GM21447 (cell line): ENCODE measurements at regions not wholly inside any gene's neighbourhood (a gene's known extent, or its start where the extent isn't known, plus 50 kb on each side); places are given as distances from the start of the nearest gene placed in this dataset.

ENCODE experiments used
- ATAC-seq: cut with Tn5 transposase; IDR thresholded peaks from one replicate; pipeline ENCODE4 v1.9.1; 2021; ENCODE audit not compliant: unreplicated experiment

- ATAC-seq, result no peak
Observed at GRCh38 chr14:29205658-29206057, 439.1 kb downstream of the FOXG1 start.

GRCh38 chr14:29215853-29216252 is 449.3 kb downstream of the FOXG1 start:
- ATAC-seq, result no peak

- no peak for ATAC-seq
Observed at GRCh38 chr14:29216268-29217232, 450.0 kb downstream of the FOXG1 start.

- no peak for ATAC-seq
Observed at GRCh38 chr14:29217813-29218450, 451.3 kb downstream of the FOXG1 start.

GRCh38 chr14:29220072-29220471 is 453.5 kb downstream of the FOXG1 start:
- ATAC-seq, result no peak

DNA sequence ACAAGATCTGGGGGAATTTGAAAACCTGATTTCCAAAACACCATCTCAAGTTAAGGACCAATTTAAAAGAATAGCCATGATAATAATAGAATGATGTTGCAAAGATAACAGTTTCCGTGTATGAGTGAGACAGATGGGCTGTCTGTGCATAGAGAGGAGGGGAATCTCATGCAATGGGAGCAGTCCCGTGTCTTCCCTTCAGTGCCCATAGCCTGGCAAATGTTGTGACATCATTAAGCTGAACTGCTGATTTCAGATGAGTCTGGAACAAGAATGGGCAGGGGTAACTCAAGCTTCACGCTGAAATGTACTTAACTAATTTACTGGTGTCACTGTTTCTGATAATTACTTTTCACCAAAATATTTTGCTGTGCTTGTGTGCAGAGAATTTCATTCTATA is 454.0 kb downstream of the FOXG1 start:
- ATAC-seq, result no peak

GRCh38 chr14:29222006-29222405 is 455.4 kb downstream of the FOXG1 start:
- ATAC-seq, result no peak

DNA sequence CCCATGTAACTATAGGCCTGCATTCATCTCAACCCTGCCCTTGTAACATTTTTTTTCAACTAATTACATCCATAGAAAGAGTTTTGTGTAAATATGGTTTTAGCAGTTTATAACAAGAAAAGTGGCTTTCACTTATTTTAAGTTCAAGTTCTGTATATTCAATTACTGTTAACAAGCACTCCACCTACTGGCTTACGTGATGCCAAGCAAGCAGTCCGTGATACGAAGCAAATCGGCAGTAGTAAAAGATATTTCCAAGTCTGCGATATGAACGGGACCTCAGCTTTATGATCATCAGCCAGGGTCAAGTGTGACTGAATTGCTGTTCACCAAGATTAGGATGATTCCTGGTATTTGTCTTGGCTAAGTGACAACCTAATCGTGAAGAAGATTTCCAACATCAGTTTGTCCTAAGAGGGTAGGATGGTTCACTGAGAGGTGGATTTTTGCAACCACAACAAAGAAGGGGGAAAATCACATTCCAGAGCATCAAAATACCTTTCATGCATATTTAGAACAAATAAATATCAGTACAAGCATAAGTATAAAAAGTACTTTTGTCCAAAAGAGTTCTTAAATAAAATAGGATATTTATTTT is 456.2 kb downstream of the FOXG1 start:
- ATAC-seq, result no peak

- ATAC-seq, result no peak
Observed at GRCh38 chr14:29223947-29224346, 457.4 kb downstream of the FOXG1 start.

DNA sequence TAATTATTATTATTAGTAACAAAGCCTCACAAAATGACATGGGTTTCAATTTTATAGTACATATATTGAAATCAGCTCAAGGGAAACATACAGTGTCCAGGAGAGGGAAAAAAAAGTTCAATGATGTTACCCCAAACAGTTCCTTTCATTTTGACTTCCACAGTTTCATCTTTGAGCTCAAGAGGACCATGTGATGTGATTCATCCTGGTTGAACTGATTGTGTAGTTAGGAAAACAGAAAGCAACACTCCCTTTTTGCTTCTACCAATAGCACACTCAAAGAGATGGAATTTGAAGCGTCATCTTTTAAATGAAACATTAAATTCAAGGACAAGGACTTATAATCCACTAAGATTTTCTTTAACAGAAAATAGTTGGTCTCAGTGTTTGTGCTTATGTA is 461.0 kb downstream of the FOXG1 start:
- ATAC-seq, result no peak

DNA sequence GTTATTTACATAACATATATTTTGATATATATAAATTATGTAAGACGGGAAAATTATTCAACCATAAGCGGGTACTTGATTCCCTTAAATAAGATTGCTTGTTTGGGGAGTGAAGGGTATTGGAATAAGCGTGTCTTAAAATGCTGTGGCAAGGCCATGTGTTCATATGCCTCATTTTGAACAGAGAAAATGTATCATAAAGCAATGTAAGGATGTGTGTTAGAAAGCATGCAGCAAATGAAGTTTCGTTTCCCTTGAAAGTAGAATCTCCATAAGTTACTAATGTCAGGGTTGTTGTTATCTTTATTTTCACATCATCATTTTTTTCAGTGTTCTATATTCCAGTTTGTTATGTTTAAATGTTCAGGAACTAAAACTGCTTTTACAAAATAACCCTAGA is 465.6 kb downstream of the FOXG1 start:
- ATAC-seq, result no peak

DNA sequence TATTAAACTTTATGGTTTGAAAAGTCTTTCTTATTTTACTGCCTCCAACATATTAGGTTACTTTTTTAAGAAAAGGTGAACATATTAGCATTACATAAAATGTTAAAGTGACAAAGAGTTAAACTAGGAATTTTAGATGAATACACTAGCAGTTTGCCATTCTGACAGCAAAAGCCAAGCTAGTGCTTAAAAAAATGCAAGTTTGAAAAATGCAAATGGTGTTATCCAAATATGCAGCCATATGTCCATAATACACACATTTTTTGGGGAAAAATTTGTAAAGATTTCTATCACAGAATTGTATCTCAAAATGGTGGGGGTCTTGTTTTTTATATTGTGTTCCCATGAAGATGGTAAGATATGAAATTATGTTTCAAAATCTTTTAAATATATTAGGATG is 466.1 kb downstream of the FOXG1 start:
- ATAC-seq, result no peak

GRCh38 chr14:29233188-29233587 is 466.6 kb downstream of the FOXG1 start:
- ATAC-seq, result no peak

DNA sequence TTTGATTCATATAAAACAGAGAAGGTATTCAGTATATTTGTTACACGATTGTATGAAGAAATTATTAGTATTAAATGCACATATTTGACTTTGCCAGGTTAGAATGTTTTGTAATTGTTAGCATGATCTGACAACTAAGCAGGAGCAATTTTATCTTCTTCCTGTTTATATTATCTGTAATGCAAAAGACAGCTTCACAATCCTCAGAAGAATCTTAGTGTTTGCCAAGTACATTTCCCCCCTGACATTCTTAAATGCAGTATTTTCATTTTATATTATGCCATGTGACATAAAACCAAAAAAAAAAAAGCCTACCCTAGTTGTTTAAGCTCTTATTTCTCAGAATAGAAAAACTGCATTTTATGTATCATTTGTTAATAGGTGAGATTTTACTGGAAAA is 469.4 kb downstream of the FOXG1 start:
- no peak for ATAC-seq

DNA sequence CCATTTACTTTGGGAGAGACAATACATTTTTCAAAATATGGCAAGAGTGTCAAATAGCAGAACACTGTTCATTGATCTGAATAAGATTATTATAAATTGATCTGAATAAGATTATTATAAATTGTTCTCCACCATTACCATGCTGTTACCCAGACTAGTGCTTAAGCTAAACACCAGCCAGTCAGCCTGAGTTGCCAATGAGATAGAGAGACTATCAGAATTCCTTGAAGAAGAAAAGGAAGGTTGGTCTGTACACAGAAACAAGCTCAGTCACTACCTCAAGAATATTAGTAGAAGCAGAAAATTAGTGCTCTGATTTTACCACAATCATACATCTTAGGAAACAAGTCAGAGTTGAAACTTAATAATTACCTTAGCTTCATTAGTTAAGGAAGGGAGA is 469.8 kb downstream of the FOXG1 start:
- no peak for ATAC-seq

DNA sequence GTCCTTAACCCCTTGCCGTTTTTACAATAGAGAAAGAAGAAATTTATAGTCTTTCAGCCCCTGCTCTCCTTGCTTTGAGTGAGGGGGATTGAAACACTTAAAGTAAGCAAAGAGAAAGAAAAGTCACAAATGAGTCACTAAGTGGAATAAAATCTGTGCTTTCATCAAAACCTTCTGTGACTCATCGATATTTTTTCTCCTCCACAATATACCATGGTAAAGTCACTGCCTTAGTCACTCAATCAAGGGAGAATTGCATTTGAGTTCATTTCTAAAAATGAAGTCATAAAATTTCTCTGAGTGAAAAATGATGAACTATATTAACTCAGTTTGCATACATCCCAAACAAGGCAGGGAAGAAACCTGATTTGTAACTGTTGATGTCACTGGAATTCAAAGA is 470.3 kb downstream of the FOXG1 start:
- ATAC-seq, result no peak

DNA sequence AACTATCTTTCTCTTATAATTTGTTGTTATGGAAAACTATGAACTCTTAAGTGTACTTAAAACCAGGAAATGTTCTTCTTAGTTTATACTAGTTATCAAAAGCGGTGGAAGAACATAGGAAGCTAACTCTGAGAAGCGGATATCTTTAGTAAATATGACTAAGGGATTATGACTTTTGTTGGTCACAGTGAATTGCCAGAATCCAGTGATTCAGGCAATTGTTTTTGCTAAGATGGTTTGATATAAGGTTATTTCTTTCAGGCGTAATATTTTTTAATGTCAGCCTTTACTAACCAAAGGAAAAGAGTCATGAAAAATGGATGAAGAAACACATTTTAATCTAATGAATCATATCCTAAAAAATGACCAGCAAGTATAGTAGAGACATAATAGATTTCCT is 473.5 kb downstream of the FOXG1 start:
- no peak for ATAC-seq

DNA sequence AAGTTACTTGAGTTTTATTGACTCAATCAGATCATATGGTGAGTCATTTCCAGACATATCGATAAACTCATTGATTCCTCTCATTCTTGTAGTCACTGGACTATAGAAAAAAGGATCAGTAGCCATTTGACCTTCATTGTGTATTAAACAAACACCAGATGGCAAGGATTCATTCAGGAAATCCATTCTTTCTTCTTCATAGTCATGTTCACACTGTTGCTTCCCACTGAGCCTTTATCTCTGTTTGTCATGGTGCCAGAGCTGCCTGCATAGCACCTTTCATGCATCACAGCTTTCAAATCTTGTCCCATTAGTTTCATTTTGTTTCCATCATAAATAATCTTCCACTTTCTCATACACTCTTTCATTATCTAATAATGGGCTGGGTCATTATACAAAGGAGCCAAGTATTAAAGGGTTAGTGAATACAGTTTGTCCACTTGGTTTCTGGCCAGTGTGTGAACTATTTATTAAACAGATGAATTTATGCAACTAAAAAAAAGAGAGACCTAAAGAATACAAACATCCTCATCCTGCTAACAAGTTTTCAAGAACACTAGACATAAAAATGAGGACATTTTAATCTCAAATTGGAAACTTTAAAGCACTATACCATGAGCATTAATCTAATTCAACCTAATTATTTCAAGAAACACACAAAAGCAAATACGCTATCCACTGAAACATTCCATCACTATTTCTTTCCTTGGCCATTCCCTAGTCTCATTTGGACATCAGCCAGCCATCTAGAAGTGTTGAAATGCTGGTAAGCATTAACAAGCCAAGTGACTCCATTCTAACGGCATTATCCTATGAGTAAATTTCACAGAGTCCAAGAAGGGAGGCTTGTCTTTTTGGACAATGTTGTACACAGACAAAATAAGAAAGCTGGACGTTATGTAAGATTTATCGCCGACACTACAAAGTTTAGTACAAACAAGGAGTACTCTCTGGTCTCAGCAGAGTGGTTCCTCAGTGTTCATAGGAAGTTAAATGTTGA is 476.5 kb downstream of the FOXG1 start:
- no peak for ATAC-seq

DNA sequence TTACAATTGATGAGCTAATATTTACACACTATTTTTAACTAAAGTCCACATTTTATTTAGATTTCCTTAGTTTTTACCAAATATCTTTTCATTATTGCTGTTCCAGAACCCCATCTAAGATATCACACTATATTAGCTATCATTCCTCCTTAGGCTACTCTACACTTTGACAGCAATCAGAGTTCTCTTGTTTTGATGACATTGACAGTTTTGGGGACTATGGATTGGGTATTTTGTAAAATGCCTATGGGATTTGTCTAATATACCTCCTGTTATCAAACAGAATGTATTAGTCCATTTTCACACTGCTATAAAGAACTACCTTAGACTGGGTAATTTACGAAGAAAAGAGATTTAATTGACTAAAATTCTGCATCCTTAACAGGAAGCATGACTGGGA is 489.1 kb downstream of the FOXG1 start:
- ATAC-seq, result no peak

DNA sequence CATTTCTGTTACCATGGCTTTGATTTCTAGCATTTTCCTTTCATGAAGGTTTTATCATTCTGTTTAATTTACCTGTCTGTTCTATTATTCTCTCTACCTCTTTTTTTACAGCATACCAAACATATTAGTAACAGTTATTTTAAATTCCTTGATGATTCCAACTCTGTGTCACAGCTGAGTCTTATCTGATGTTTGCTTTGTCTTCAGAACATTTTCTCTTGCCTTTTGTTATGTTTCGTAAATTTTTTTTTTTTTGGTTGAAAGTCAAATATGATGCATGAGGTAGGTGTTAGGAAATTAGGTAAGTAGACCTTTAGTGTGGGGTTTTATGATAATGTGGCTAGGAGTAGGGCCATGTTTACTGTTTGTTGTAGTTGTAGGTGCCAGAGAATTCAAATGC is 496.4 kb downstream of the FOXG1 start:
- ATAC-seq, result no peak

GRCh38 chr14:29264865-29265264 is 498.3 kb downstream of the FOXG1 start:
- ATAC-seq, result no peak
